Left lung (tissue), 4 donors: ENCODE measurements at regions not wholly inside any gene's neighbourhood (a gene's known extent, or its start where the extent isn't known, plus 50 kb on each side); places are given as distances from the start of the nearest gene placed in this dataset.

ENCODE experiments used
- ATAC-seq: fragments of 200-7000 bp; cut with Tn5 transposase; one replicate; pipeline ENCODE4 v1.9.1; 2020; ENCODE audit warnings: moderate library complexity
- DNase-seq, 4 donors: peaks; one replicate each; pipeline ENCODE4 v3.0.0-alpha.2; 2013 to 2020
- H3K27ac ChIP-seq, 2 donors: fragments of 200-600 bp; sonication (generic) in 1 of 2; one replicate each; pipeline versions ENCODE4 v1.5.0 to v1.8.0; 2020 to 2021
- H3K27me3 ChIP-seq, 2 donors: fragments of 200-600 bp; sonication (generic) in 1 of 2; one replicate each; pipeline versions ENCODE4 v1.5.0 to v1.8.0; 2020 to 2021
- H3K36me3 ChIP-seq, 2 donors: fragments of 200-600 bp; sonication (generic) in 1 of 2; one replicate each; pipeline versions ENCODE4 v1.5.0 to v1.8.0; 2020 to 2021
- H3K4me1 ChIP-seq, 2 donors: fragments of 200-600 bp; one replicate each; pipeline ENCODE4 v1.8.0; 2021
- H3K4me3 ChIP-seq, 2 donors: fragments of 200-600 bp; sonication (generic) in 1 of 2; one replicate each; pipeline versions ENCODE4 v1.5.0 to v1.8.0; 2020 to 2021; ENCODE audit warnings: mild to moderate bottlenecking in 1 of 2
- H3K9me3 ChIP-seq, 2 donors: fragments of 200-600 bp; sonication (generic) in 1 of 2; one replicate each; pipeline versions ENCODE4 v1.5.0 to v1.8.0; 2020 to 2021
- CTCF ChIP-seq, 2 donors: fragments of 200-600 bp; sonication (generic) in 1 of 2; IDR thresholded peaks; one replicate each; pipeline versions ENCODE4 v1.5.0 to v1.8.0; 2021; ENCODE audit warnings: antibody characterized with exemption in 2 of 2
- intact Hi-C, 2 donors: fragments of 100-400 bp; cut with DNase I; formaldehyde crosslinking; loops; one replicate each; pipeline versions ENCODE4 v1.11.2 to v1.14.2; 2022
- donor health status: DM: no; HTN: yes; CAD: no.
- donor health status: DM: no; HTN: no; CAD: no.

DNA sequence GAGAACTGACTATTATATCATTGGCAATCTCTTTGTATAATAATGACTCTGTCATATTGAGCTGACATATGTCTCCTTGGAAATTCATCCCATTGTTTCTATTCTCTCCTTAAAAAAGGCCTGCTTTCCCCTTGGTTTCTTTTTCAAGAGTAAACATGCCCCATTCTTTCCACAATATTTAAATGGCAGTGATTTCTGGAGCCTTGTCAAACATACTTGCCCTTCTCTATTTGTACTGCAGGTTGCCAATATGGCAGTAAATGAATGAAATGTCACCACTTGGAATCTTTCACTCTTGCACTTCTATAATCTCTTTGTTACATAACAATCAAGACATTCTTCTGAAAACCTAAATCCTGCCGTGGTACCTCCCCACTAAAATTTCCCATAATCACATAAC, 1265.1 kb upstream of the CDH8 start:
- no peaks in the 10 kb centered on the region for H3K9me3 ChIP-seq
- ATAC-seq, result no peak
- no peak overlapping the region for H3K27ac ChIP-seq
- DNase-seq, result no peak
- H3K36me3 ChIP-seq, result no peaks in the 10 kb centered on the region
- TF ChIP-seq CTCF (IDR thresholded peaks at IDR 0.05), result no peak
- intact Hi-C loops, result no loop called here
- no peaks in the 10 kb centered on the region for H3K4me1 ChIP-seq
- no peak overlapping the region for H3K4me3 ChIP-seq
- H3K27me3 ChIP-seq, result no peaks in the 10 kb centered on the region

- TF ChIP-seq CTCF (IDR thresholded peaks at IDR 0.05), result no peak
- H3K4me3 ChIP-seq, result no peak overlapping the region
- ATAC-seq (no peak), DNase-seq (no peak)
- no peaks in the 10 kb centered on the region for H3K27me3 ChIP-seq
- H3K4me1 ChIP-seq, result no peaks in the 10 kb centered on the region
- no peak overlapping the region for H3K27ac ChIP-seq
- no peaks in the 10 kb centered on the region for H3K9me3 ChIP-seq
- no peaks in the 10 kb centered on the region for H3K36me3 ChIP-seq
- intact Hi-C loops, result no loop called here
Observed at GRCh38 chr16:63298993-63299392, 1262.8 kb upstream of the CDH8 start.

- TF ChIP-seq CTCF (IDR thresholded peaks at IDR 0.05), result no peak
- Histone ChIP-seq H3K4me3 (no peak overlapping the region), H3K4me1 (no peaks in the 10 kb centered on the region), H3K27me3 (no peaks in the 10 kb centered on the region), H3K36me3 (no peaks in the 10 kb centered on the region), H3K9me3 (no peaks in the 10 kb centered on the region), H3K27ac (no peak overlapping the region)
- ATAC-seq (no peak), DNase-seq (peak in 1 of 4 donors; percentile 47)
- intact Hi-C loops, result no loop called here
Observed at GRCh38 chr16:63292036-63292435, 1255.8 kb upstream of the CDH8 start.

DNA sequence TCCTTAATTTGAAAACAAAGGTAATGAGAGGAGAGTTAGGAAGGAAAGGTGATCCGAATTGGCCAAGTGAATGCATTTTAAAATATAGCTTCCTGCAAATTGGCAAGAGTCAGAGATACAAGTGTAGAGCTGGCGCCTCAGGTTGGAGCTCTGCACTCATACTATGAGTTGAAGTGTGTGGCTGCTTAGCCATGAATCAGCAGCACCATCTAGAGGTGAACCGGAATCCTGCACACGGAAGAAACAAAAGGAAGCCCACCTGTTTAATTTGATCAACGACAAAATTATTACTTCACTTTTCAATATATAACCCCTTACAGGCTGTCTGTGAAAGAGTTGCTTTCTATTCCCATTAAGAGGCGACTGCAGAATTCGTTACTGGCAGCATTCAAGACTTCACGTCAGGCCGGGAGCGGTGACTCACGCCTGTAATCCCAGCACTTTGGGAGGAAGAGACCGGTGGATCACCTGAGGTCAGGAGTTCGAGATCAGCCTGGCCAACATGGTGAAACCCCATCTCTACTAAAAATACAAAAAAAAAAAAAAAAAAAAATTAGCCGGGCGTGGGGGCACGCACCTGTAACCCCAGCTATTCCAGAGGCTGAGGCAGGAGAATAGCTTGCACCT, 1253.7 kb upstream of the CDH8 start:
- Histone ChIP-seq H3K9me3 (no peaks in the 10 kb centered on the region), H3K36me3 (no peaks in the 10 kb centered on the region), H3K27ac (no peak overlapping the region), H3K4me3 (no peak overlapping the region), H3K4me1 (no peaks in the 10 kb centered on the region), H3K27me3 (no peaks in the 10 kb centered on the region)
- DNase-seq (peak in 3 of 4 donors; percentile 23 to 63 (median 25)), ATAC-seq (peak; percentile 93)
- TF ChIP-seq CTCF (IDR thresholded peaks at IDR 0.05), result peak; percentile 47 to 77
- intact Hi-C loops, result no loop called here

- Histone ChIP-seq H3K4me1 (no peaks in the 10 kb centered on the region), H3K27ac (no peak overlapping the region), H3K4me3 (no peak overlapping the region), H3K36me3 (no peaks in the 10 kb centered on the region), H3K9me3 (no peaks in the 10 kb centered on the region), H3K27me3 (no peaks in the 10 kb centered on the region)
- ATAC-seq (no peak), DNase-seq (no peak)
- TF ChIP-seq CTCF (IDR thresholded peaks at IDR 0.05), result no peak
- intact Hi-C loops, result no loop called here
Observed at GRCh38 chr16:63287401-63287800, 1251.2 kb upstream of the CDH8 start.
